Activated naive CD4-positive, alpha-beta T cell treated with anti-CD3 and anti-CD28 coated beads, Interleukin-2, amount 10 ng/mL, durations not matched to agents 7 days and 5 days (primary cell): ENCODE measurements at regions not wholly inside any gene's neighbourhood (a gene's known extent, or its start where the extent isn't known, plus 50 kb on each side); places are given as distances from the start of the nearest gene placed in this dataset.
"Not testable (repeated sequence)": the region's sequence is repeated elsewhere in the genome, so short reads cannot be mapped to it uniquely, and the experiment has no call there.

Experiments
- CTCF ChIA-PET: fragments of 350-600 bp; sonication (Branson Sonifier 250); formaldehyde crosslinking; loops from one replicate; lab custom pipeline; 2021; ENCODE audit warnings: antibody characterized with exemption; lab: Charles Lee
- DNase-seq: peaks from one replicate; pipeline ENCODE4 v3.0.0-alpha.2; 2020
- H3K27ac Mint-ChIP-seq: one replicate; pipeline ENCODE4 v1.8.0; 2021; ENCODE audit warnings: mild to moderate bottlenecking, moderate library complexity, mixed read lengths
- H3K27me3 Mint-ChIP-seq: one replicate; pipeline ENCODE4 v1.8.0; 2021; ENCODE audit warnings: mild to moderate bottlenecking, mixed read lengths
- H3K36me3 Mint-ChIP-seq: one replicate; pipeline ENCODE4 v1.8.0; 2021; ENCODE audit warnings: mixed read lengths
- H3K4me1 Mint-ChIP-seq: one replicate; pipeline ENCODE4 v1.8.0; 2021; ENCODE audit warnings: mixed read lengths
- H3K4me3 Mint-ChIP-seq: one replicate; pipeline ENCODE4 v1.8.0; 2021; ENCODE audit warnings: mild to moderate bottlenecking, moderate library complexity, mixed read lengths
- H3K9me3 Mint-ChIP-seq: one replicate; pipeline ENCODE4 v1.8.0; 2021; ENCODE audit warnings: mixed read lengths

DNA sequence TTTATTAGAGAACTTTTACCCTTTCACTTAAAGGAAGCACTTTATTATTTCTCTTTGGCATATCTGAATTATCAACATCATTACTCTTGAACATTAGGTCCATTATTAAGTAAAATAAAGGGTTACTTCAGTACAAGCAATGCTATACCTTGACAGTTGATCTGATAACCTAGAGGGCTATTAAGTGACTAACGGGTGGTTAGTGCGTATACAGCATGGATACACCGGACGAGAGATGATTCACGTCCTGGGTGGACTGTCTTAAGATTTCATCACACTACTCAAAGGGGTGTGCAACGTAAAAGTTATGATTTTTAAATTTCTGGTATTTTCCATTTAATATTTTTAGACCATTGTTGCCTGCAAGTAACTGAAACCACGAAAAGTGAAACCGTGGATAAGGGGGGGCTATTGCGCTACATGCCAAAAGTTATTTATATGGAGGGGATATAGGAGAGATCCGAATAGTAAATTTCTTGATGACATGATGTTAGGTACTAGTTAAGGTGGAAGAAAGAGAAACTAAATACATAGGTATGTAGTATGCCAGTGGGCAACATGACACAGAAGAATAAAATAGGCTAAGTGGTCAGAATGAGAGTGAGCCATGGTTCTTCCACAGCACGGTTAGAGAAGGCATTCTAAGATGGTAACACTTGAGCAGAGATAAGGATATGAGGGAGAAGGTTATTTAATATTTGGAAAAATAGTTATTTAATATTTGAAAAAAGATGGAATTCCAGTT is 230.8 kb upstream of the ANKRD50 start:
- Mint-ChIP-seq H3K4me3 (no peak overlapping the region), H3K9me3 (no peaks in the 10 kb centered on the region)

GRCh38 chr4:124941267-124941666 is 228.7 kb upstream of the ANKRD50 start:
- CTCF ChIA-PET, result no interaction called here
- DNase-seq, result no peak
- Mint-ChIP-seq H3K9me3 (no peaks in the 10 kb centered on the region), H3K36me3 (no peaks in the 10 kb centered on the region), H3K27me3 (no peaks in the 10 kb centered on the region), H3K4me3 (no peak overlapping the region), H3K4me1 (no peaks in the 10 kb centered on the region), H3K27ac (no peak overlapping the region)

More for the DNA sequence above, 230.8 kb upstream of the ANKRD50 start:
- CTCF ChIA-PET, result no interaction called here
- H3K36me3 Mint-ChIP-seq, result no peaks in the 10 kb centered on the region
- no peak overlapping the region for H3K27ac Mint-ChIP-seq
- H3K4me1 Mint-ChIP-seq, result no peaks in the 10 kb centered on the region
- no peak for DNase-seq
- H3K27me3 Mint-ChIP-seq, result no peaks in the 10 kb centered on the region

DNA sequence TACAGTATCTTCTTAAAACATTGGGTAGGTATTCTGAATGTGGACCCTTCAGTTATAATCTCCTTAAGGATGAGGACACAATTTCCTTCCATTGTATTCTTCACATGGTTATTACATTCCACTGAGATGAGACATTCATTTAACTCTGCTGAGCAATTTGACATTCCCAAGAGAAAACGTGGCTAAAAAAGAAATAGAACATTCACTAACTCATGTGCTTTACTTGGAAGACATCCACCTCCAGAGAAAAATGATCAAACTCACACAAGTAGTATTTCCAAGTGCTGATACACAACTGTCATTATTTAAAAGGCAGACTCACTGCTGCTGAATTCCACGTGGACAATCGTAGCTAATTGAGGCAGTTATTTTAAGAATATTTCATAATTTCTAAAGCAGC is 227.9 kb upstream of the ANKRD50 start:
- Mint-ChIP-seq H3K9me3 (no peaks in the 10 kb centered on the region), H3K4me1 (no peaks in the 10 kb centered on the region), H3K36me3 (no peaks in the 10 kb centered on the region), H3K27ac (no peak overlapping the region), H3K27me3 (no peaks in the 10 kb centered on the region), H3K4me3 (no peak overlapping the region)
- no peak for DNase-seq
- CTCF ChIA-PET, result no interaction called here

- H3K36me3 Mint-ChIP-seq, result no peaks in the 10 kb centered on the region
- no peak for DNase-seq
- no peak overlapping the region for H3K27ac Mint-ChIP-seq
- no peaks in the 10 kb centered on the region for H3K9me3 Mint-ChIP-seq
- CTCF ChIA-PET, result no interaction called here
- no peak overlapping the region for H3K4me3 Mint-ChIP-seq
- H3K4me1 Mint-ChIP-seq, result no peaks in the 10 kb centered on the region
- H3K27me3 Mint-ChIP-seq, result no peaks in the 10 kb centered on the region
Measured at GRCh38 chr4:124939908-124940307, 227.4 kb upstream of the ANKRD50 start.

DNA sequence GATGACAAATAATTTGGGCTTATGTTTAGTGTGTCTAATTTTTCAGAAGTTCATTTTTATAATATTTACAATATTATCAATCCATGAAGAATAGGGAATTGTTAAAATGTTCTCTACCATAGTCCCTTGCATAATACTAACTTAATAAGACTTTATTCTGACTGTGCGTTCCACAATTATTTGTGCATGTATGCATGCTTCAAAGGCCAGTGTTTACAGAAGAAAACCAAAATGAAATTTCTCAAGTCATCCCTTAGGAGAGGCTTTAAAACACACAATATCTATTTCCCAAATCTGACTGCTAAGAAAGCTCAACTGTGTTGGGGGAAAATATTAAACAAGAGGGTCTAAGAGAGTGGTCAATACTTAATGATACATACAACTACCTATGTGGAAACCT is 226.3 kb upstream of the ANKRD50 start:
- CTCF ChIA-PET, result no interaction called here
- Mint-ChIP-seq H3K9me3 (no peaks in the 10 kb centered on the region), H3K4me3 (no peak overlapping the region), H3K27me3 (no peaks in the 10 kb centered on the region), H3K27ac (no peak overlapping the region), H3K36me3 (no peaks in the 10 kb centered on the region), H3K4me1 (no peaks in the 10 kb centered on the region)
- no peak for DNase-seq

- no peaks in the 10 kb centered on the region for H3K9me3 Mint-ChIP-seq
- H3K36me3 Mint-ChIP-seq, result no peaks in the 10 kb centered on the region
- no peaks in the 10 kb centered on the region for H3K27me3 Mint-ChIP-seq
- CTCF ChIA-PET, result interaction anchor here (0.9 kb wide), 1 partner anchor 19 kb away, joined by 4 read pairs; no protein-coding TSS in a partner anchor
- no peaks in the 10 kb centered on the region for H3K4me1 Mint-ChIP-seq
- no peak for DNase-seq
- H3K27ac Mint-ChIP-seq, result no peak overlapping the region
- no peak overlapping the region for H3K4me3 Mint-ChIP-seq
Measured at GRCh38 chr4:124937993-124938392, 225.5 kb upstream of the ANKRD50 start.

GRCh38 chr4:124936427-124936826 is 223.9 kb upstream of the ANKRD50 start:
- no peaks in the 10 kb centered on the region for H3K4me1 Mint-ChIP-seq
- CTCF ChIA-PET, result no interaction called here
- no peaks in the 10 kb centered on the region for H3K27me3 Mint-ChIP-seq
- no peak overlapping the region for H3K27ac Mint-ChIP-seq
- no peaks in the 10 kb centered on the region for H3K9me3 Mint-ChIP-seq
- H3K36me3 Mint-ChIP-seq, result no peaks in the 10 kb centered on the region
- no peak for DNase-seq
- no peak overlapping the region for H3K4me3 Mint-ChIP-seq

- H3K36me3 Mint-ChIP-seq, result no peaks in the 10 kb centered on the region
- CTCF ChIA-PET, result no interaction called here
- H3K27ac Mint-ChIP-seq, result no peak overlapping the region
- no peaks in the 10 kb centered on the region for H3K4me1 Mint-ChIP-seq
- H3K27me3 Mint-ChIP-seq, result no peaks in the 10 kb centered on the region
- no peaks in the 10 kb centered on the region for H3K9me3 Mint-ChIP-seq
- DNase-seq, result no peak
- H3K4me3 Mint-ChIP-seq, result no peak overlapping the region
Measured at GRCh38 chr4:124934916-124935315, 222.4 kb upstream of the ANKRD50 start.

DNA sequence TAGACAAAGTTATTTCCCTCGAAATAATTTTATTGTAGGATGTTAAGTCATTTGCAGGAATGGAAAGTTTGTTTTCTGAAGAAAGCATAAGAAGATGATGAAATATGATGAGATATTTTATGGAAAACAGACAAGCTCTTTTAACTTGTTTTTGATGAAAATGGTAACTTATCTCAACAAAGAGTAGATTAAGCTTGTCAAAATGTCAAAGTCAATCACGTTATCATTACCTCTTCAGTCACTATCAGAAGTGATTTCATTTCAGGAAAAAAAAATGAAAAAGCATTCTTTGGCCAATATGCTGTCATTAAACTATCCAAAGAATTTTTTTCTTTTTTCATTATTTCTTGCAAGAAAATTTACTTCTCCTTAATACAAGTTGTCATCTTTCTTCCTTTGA is 221.0 kb upstream of the ANKRD50 start:
- H3K36me3 Mint-ChIP-seq, result no peaks in the 10 kb centered on the region
- no peaks in the 10 kb centered on the region for H3K27me3 Mint-ChIP-seq
- no peaks in the 10 kb centered on the region for H3K4me1 Mint-ChIP-seq
- DNase-seq, result no peak
- no peaks in the 10 kb centered on the region for H3K9me3 Mint-ChIP-seq
- CTCF ChIA-PET, result no interaction called here
- no peak overlapping the region for H3K4me3 Mint-ChIP-seq
- H3K27ac Mint-ChIP-seq, result no peak overlapping the region

DNA sequence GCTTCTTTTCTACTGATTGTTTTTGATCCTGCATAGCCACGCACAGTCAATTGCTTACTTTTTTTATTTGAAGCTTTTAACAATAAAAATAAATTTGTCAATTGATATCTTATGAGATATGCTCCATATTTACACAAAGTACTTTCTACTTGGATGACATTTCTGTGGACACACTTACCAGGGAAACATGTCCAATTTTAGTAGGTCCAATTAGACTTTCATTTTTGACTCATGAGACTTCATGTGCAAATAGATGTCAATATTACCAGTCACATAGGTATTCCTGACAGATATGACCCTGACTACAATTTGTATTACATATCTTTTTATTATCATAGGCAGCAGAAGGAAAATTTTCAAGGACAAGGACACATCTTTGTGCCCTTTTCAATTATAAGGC is 219.9 kb upstream of the ANKRD50 start:
- CTCF ChIA-PET, result no interaction called here
- no peak overlapping the region for H3K27ac Mint-ChIP-seq
- no peaks in the 10 kb centered on the region for H3K4me1 Mint-ChIP-seq
- H3K4me3 Mint-ChIP-seq, result no peak overlapping the region
- no peak for DNase-seq
- no peaks in the 10 kb centered on the region for H3K36me3 Mint-ChIP-seq
- peaks cover 2% of the 10 kb centered on the region for H3K9me3 Mint-ChIP-seq
- no peaks in the 10 kb centered on the region for H3K27me3 Mint-ChIP-seq

DNA sequence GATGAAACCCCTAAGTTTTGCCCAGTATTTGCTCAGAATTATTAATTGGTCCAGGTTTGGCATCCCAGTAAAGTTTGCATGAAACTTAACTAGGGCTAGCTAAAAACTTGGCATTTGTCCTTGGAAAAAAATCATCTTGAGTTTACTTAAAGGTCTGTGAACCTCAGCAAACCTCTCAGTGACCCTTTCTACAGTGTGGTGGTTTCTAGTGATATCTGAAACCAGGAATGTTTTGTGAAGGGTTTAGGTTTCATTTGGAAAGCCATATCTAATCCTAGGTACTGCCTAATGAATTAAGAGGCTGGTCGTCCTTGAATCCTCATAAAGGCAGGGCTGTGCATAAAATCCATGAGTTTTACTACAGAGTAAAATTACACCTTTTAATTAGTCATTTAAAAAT is 218.5 kb upstream of the ANKRD50 start:
- CTCF ChIA-PET, result no interaction called here
- H3K4me1 Mint-ChIP-seq, result no peaks in the 10 kb centered on the region
- DNase-seq, result no peak
- H3K4me3 Mint-ChIP-seq, result no peak overlapping the region
- H3K36me3 Mint-ChIP-seq, result no peaks in the 10 kb centered on the region
- H3K27ac Mint-ChIP-seq, result no peak overlapping the region
- H3K27me3 Mint-ChIP-seq, result no peaks in the 10 kb centered on the region
- peaks cover 4% of the 10 kb centered on the region for H3K9me3 Mint-ChIP-seq

DNA sequence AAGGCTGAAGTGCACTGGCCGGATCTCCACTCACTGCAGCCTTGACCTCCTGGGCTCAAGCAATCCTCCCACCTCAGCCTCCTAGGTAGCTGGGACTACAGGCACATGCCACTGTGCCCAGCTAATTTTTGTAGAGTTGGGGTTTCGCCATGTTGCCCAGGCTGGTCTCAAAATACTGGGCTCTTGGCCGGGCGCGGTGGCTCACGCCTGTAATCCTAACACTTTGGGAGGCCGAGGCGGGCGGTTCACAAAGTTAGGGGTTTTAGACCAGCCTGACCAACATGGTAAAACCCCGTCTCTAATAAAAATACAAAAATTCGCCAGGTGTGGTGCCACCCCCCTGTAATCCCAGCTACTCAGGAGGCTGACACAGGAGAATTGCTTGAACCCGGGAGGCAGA is 210.2 kb upstream of the ANKRD50 start:
- H3K36me3 Mint-ChIP-seq, H3K27me3 Mint-ChIP-seq, H3K4me1 Mint-ChIP-seq, H3K4me3 Mint-ChIP-seq, H3K9me3 Mint-ChIP-seq, CTCF ChIA-PET, DNase-seq, H3K27ac Mint-ChIP-seq: not testable (repeated sequence)

- Mint-ChIP-seq H3K36me3 (no peaks in the 10 kb centered on the region), H3K4me3 (no peak overlapping the region), H3K27me3 (no peaks in the 10 kb centered on the region), H3K4me1 (no peaks in the 10 kb centered on the region), H3K9me3 (peaks cover 2% of the 10 kb centered on the region), H3K27ac (no peak overlapping the region)
- DNase-seq, result no peak
- CTCF ChIA-PET, result no interaction called here
Measured at GRCh38 chr4:124918559-124919122, 206.1 kb upstream of the ANKRD50 start.

GRCh38 chr4:124915073-124915472 is 202.5 kb upstream of the ANKRD50 start:
- CTCF ChIA-PET, result no interaction called here
- no peaks in the 10 kb centered on the region for H3K4me1 Mint-ChIP-seq
- no peak for DNase-seq
- H3K4me3 Mint-ChIP-seq, result no peak overlapping the region
- H3K9me3 Mint-ChIP-seq, result peaks cover 7% of the 10 kb centered on the region
- H3K27ac Mint-ChIP-seq, result no peak overlapping the region
- H3K27me3 Mint-ChIP-seq, result no peaks in the 10 kb centered on the region
- H3K36me3 Mint-ChIP-seq, result no peaks in the 10 kb centered on the region

DNA sequence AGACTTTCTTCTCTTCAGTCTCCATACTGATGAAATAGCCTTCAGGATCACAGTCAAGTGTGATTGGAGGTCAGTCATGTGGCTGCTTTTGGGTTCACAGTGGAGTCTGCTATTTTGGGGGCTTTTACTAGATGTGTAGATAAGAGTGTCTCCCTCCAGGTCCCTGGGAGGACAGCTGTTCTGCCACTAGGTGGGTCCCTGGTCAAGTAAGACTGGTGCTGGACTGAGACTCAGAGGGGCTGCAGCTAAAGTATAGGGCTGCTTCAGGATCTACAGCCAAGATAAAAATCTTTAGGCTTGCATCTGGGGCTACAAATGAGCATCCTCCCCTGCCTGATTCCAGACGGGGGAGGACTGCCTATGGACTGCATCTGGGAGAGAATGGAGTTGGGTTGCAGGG is 200.7 kb upstream of the ANKRD50 start:
- CTCF ChIA-PET, result no interaction called here

More for the DNA sequence above, 200.7 kb upstream of the ANKRD50 start:
- Mint-ChIP-seq H3K27me3 (no peaks in the 10 kb centered on the region), H3K4me1 (no peaks in the 10 kb centered on the region), H3K36me3 (no peaks in the 10 kb centered on the region), H3K27ac (no peak overlapping the region), H3K4me3 (no peak overlapping the region), H3K9me3 (peaks cover 7% of the 10 kb centered on the region)
- DNase-seq, result no peak
